ENCODE measurements at regions not wholly inside any gene's neighbourhood (a gene's known extent, or its start where the extent isn't known, plus 50 kb on each side); places are given as distances from the start of the nearest gene placed in this dataset.
"Not testable (repeated sequence)": the region's sequence is repeated elsewhere in the genome, so short reads cannot be mapped to it uniquely, and the experiment has no call there.

GRCh38 chr1:99062192-99062591, 57.5 kb upstream of the PLPPR5 start:
- no peak for DNase-seq

- no peak for DNase-seq
Measured at GRCh38 chr1:99069146-99069545, 64.5 kb upstream of the PLPPR5 start.

- not testable (repeated sequence) for DNase-seq
Measured at GRCh38 chr1:99078529-99078928, 73.9 kb upstream of the PLPPR5 start.

GRCh38 chr1:99082366-99082765, 77.7 kb upstream of the PLPPR5 start:
- DNase-seq, result no peak

GRCh38 chr1:99083338-99083737, 78.7 kb upstream of the PLPPR5 start:
- DNase-seq, result no peak

- DNase-seq, result no peak
Measured at GRCh38 chr1:99084562-99084961, 79.9 kb upstream of the PLPPR5 start.

- no peak for DNase-seq
Measured at GRCh38 chr1:99086057-99086456, 81.4 kb upstream of the PLPPR5 start.

GRCh38 chr1:99098589-99098988, 93.9 kb upstream of the PLPPR5 start:
- DNase-seq, result no peak

GRCh38 chr1:99106274-99106673, 101.6 kb upstream of the PLPPR5 start:
- DNase-seq, result no peak

- no peak for DNase-seq
Measured at GRCh38 chr1:99107680-99108079, 103.0 kb upstream of the PLPPR5 start.

- no peak for DNase-seq
Measured at GRCh38 chr1:99110140-99111041, 105.7 kb upstream of the PLPPR5 start.

- DNase-seq, result no peak
Measured at GRCh38 chr1:99115231-99115630, 110.6 kb upstream of the PLPPR5 start.

GRCh38 chr1:99119188-99119587, 114.5 kb upstream of the PLPPR5 start:
- DNase-seq, result no peak

- no peak for DNase-seq
Measured at GRCh38 chr1:99122039-99122438, 117.4 kb upstream of the PLPPR5 start.

GRCh38 chr1:99123936-99124335, 119.3 kb upstream of the PLPPR5 start:
- no peak for DNase-seq

GRCh38 chr1:99131546-99131945, 126.9 kb upstream of the PLPPR5 start:
- DNase-seq, result peak; percentile 55

- DNase-seq, result peak; percentile 23
Measured at GRCh38 chr1:99133756-99134500, 129.3 kb upstream of the PLPPR5 start.

- DNase-seq, result no peak
Measured at GRCh38 chr1:99137554-99138206, 126.6 kb upstream of the PLPPR4 start.

- no peak for DNase-seq
Measured at GRCh38 chr1:99139876-99140275, 124.4 kb upstream of the PLPPR4 start.

- peak; percentile 14 for DNase-seq
Measured at GRCh38 chr1:99146129-99146848, 118.0 kb upstream of the PLPPR4 start.

- no peak for DNase-seq
Measured at GRCh38 chr1:99149952-99150351, 114.3 kb upstream of the PLPPR4 start.

- DNase-seq, result no peak
Measured at GRCh38 chr1:99152132-99152531, 112.2 kb upstream of the PLPPR4 start.

- DNase-seq, result no peak
Measured at GRCh38 chr1:99163671-99164070, 100.6 kb upstream of the PLPPR4 start.
